SH-SY5Y (cell line): ENCODE measurements at regions not wholly inside any gene's neighbourhood (a gene's known extent, or its start where the extent isn't known, plus 50 kb on each side); places are given as distances from the start of the nearest gene placed in this dataset.

Experiments used
- GATA2 ChIP-seq: IDR thresholded peaks from 2 replicates; pipeline ENCODE4 v1.6.1; 2011; ENCODE audit warnings: mild to moderate bottlenecking, low read depth, low read length
- GATA3 ChIP-seq: IDR thresholded peaks from 2 replicates; pipeline ENCODE4 v1.6.1; 2011; ENCODE audit warnings: low read depth, mild to moderate bottlenecking, low read length, moderate library complexity

- TF ChIP-seq GATA2 = no peak
- no peak for TF ChIP-seq GATA3
Observed at GRCh38 chr2:75954761-75955160, 244.0 kb upstream of the GCFC2 start.
